GM21360 (cell line): ENCODE measurements at regions not wholly inside any gene's neighbourhood (a gene's known extent, or its start where the extent isn't known, plus 50 kb on each side); places are given as distances from the start of the nearest gene placed in this dataset.
"Not testable (repeated sequence)": the region's sequence is repeated elsewhere in the genome, so short reads cannot be mapped to it uniquely, and the experiment has no call there.

Experiments
- ATAC-seq: cut with Tn5 transposase; IDR thresholded peaks from one replicate; pipeline ENCODE4 v1.9.1; 2021; ENCODE audit warnings: mild to moderate bottlenecking, moderate library complexity; ENCODE audit not compliant: unreplicated experiment

DNA sequence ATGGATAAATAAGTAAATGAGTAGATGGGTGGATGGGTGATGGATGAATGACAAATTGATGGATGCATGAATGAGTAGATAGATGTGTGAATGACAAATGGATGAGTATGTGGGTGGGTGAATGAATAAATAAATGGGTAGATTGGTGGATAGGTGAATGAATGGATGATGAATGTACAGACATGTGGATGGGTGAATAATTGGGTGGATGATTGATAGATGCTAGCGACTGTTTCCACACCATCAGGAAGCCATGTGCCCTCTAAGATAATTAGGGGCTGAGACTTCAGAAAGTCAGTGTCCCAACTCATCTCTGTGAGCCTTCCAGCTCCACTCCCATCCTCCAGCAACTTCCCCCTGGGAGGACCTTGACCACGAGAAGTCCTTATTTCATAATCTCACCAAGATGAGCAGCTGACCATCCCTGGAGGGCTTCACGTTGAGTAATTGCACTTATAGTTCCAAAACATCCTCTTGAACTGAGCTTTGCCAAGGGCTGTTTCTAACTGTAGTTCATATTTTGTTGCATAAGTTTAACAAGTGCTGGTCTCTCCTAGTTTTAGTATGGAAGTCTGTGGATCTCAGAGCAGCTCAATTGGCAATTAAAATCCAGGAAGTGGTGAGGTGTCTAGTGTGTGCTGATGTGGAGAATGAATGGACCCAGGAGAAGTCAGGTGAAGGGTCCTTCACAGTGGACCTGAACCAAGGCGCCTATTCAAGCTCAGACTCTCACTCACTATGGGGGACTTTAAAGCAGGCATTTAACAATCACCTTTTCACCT lies 295.7 kb downstream of the ADGRD1 start:
- no peak for ATAC-seq

DNA sequence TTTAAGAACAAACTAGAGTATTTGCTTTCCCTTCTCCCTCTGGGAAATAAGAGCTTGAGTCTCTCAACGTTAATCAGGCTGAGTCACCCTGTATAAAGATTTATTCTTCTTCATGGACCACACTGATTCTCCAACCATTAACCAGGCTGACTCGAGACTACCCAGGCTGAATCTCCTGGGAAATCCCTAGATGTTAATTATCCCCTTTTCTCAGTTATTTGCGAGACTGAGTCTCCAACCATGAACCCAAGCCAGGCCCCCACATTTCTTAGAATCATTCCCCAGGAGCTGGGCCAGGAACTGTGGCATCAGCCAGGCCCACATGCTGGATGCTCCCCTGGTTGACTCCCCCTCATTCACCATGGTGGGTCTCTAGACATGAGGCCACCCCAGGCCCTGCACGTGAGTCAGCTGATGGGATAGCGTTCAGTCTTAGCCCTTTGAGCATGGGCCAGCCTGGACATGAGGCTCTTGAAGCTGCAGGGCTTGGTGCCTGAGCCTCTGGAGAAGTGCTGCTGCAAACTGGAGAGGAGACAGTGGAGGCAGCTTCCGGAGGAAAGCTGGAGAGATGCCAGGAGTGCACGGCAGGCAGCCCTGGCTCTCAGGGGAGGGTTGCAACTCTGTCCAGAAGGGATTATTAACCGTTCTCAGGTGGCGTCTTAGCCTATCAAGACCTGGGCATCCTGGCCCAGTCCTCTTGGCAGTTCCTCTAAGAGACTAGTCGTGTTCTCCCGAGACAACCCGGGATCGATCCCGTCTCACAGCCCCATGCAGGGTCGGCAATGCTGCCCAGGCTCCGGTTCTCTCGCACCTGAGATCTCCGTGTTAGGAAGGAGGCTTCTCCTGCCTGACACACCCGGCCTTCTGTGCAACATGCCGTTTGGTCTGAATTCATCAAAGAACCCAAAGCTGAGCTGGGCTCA lies 296.6 kb downstream of the ADGRD1 start:
- no peak for ATAC-seq

DNA sequence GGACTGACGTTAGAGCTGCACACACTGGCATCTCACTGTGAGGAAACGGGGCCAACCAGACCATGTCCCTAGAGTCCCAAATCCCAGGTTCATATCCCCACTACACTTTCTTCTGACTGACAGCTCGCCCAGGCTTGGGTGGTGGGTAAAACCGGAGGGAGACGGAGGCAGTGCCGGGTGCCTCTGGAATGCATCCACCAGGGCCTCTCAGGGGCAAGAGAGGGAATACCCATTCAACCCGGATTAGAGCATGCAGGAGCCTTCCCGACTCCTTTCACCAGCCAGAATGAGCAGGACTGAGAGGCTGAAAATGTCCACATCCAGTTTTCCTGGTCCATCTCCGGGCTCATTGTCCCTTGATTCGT lies 297.2 kb downstream of the ADGRD1 start:
- no peak for ATAC-seq

DNA sequence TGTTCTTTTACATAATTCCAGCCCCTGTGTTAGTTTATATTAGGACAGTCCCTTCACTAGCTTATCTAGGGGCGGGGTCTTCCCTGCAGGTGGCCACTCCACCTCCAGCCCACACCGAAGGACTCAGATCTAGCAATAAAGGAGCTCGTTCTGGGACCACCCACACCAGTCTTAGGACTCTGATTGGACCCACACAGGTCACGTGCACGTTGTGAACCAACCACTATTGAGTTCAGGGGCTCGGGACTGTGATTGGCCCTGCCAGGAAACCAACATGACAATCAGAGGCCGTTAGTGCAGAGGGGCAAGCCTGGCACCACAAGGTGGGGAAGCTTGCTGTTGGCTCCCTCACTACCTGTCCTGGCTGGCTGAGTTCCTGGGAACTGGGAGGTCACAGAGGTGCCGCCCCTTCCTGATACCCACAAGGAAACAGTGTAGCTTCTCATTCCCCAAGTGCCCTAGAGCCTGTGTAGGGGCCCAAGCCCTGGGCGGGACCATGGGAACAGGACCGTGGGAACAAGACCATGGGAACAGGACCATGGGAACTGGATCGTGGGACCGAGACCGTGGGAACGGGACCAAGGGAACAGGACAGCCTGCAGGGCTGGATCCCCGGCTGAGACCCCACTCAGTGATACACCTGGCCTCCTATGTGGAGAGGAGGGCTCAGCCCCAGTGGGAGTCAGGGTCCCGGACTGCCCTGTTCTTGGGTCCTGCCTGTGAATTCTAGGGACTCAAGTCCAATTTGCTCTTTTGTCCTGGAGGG lies 297.8 kb downstream of the ADGRD1 start:
- no peak for ATAC-seq

DNA sequence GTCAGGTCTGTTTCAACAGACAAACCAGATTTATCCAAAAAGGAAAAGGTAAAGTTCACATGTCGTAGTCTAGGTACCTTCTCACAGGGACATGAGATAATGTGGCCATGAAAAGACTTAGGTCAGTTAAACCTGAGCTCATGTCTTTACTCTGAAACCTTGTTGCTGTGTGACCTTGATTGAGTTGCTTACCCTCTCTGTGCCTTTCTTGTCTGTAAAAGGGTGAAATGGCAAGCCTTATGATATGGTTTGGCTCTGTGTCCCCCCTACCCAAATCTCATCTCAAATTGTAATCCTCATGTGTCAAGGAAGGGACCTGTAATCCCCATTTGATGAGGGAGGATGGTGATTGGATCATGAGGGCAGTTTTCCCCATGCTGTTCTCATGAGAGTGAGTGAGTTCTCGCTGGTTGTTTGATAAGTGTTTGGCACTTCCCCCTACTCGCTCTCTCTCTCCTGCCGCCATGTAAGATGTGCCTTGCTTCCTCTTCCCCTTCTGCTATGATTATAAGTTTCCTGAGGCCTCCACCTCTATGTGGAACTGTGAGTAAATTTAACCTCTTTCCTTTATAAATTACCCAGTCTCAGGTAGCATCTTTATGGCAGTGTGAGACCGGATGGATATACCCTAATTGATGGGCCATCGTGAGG lies 299.8 kb downstream of the ADGRD1 start:
- no peak for ATAC-seq

DNA sequence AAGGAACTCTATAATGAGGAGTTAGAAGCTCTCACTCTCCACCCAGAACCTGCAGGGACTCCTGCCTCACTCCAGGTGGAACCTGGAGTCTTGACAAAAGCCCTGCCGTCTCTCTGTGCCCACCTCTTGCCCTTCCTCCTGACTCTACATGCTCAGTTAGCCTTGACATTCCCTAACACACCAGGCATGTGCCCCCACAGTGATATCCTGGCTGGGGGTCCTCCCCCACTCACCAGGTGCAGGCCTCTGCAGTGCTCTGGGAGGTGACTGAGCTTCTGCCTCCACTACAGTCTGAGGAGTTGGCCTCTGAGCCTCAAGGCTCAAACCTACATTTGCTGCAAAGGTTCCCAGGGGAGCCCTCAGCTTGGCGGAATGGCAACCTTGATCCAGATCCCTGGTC lies 300.7 kb downstream of the ADGRD1 start:
- ATAC-seq, result no peak

DNA sequence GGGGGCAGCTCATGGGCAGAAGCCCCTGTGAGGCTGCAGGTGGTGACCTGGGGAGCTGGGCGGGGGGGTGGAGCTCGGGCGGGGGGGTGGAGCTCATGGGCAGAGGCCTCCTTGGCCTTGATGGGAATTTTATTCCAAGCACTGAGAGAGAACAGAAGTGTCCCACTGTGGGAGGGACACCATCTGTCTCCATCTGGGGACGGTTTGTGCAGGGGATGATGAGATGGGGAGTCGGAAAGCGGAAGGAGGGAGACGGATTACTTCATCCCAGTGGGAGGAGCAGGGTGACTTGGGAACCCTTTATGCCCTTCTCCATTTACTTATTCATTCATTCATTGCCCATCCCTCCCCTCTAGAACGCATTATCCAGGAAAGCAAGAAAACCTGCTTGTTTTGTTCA lies 304.7 kb downstream of the ADGRD1 start:
- ATAC-seq, result no peak

DNA sequence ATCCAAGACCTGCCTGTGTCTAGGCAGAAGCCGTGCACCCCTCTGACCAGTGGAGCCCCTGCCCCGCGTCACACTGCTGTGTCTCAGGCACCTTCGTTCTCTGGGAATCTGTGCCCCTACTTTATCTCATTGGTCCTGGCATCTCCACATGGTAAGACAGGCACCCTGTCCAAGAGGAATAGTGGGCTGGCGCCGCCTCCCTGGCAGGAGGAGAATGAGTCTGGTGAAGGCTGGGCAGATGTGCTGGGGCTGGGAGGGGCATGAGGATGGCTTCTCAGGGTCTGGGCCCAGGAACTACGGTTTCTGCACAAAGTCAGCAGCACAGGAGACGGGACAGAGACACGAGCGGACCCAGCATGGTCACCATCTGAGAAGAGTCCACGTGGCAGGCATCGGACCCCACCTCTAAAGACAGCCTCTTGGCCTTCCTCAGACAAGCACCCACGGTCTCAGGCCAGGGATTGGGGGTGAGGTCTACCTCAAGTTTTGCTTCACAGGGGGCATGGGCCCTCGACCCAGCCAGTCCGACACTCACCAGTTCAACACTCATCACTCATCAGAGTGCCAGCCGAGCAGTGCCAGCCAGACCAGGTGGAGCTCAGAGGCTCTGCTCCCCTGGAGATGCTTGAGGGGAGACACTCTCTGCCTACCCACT lies 306.7 kb downstream of the ADGRD1 start:
- ATAC-seq, result no peak

DNA sequence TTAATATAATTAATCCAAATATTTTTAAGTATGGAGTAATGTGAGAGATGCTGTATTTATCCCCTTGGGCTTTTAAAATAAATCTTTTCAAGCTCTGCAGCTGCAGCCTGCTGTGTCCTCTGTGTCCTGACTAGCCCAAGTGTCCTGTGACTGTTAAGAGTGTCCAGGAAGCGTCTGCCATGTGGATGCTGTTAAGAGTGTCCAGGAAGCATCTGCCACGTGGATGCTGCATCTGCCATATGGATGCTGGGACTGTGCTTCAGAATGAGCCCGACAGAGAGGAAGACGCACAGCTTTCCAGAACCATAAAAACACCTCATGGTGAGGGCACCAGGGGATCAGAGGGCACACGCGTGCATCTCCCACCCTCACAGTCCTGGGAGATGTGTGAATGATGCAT lies 307.2 kb downstream of the ADGRD1 start:
- no peak for ATAC-seq

DNA sequence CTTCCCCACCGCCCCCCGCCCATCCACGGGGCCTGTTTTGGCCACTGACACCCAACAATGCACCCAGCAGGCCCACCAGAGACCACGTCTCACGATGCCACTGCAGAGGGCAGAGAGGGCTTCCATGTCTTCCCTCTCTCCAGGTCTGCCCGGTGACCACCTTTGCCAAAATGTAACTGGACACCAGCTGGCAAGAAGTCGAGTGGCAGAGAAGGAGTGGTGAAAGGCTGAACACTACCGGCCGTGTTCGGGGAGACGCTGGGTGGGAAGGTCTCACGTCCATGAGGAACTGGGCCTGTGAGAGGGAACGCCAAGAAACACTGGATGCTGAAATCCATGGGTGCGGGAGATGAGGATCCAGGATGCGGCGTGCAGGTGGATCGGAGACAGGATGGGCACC lies 308.2 kb downstream of the ADGRD1 start:
- no peak for ATAC-seq

DNA sequence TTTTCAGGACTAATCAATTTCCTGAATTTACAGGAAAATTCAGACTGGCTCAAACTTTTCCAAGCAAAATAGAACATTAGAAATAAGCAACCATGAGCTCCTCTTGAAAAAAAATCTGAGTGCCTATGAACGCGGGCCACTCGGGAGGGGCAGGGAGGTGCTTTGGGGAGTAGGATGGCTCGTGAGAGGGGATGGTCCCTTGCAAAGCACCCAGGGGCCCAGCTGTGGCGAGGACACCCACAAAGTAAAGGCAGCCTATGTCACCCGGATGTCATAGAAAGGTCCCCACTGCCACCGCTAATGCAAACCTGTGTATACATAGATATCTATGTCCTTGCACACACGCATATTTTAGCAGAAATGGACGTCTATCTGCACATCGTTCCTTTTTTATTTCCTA lies 309.9 kb downstream of the ADGRD1 start:
- ATAC-seq, result no peak

DNA sequence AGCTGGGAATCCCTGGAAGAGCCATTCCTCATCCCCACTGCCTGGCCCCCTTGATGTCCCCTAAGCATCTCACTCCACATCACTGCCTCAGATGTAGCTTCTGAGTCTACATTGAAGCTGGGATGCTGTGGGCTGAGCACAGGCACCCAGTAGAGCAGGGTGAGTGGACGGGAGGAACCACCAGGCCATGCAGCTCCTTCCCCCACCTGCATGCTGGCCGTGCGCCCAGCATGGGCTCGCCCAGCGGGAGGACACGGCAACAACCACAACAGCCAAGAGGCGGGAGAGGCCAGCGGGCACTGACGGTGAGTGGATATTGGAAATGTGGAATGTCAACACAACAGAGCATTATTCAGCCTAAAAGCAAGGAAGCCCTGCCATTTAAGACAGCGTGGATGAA lies 310.9 kb downstream of the ADGRD1 start:
- ATAC-seq, result no peak

DNA sequence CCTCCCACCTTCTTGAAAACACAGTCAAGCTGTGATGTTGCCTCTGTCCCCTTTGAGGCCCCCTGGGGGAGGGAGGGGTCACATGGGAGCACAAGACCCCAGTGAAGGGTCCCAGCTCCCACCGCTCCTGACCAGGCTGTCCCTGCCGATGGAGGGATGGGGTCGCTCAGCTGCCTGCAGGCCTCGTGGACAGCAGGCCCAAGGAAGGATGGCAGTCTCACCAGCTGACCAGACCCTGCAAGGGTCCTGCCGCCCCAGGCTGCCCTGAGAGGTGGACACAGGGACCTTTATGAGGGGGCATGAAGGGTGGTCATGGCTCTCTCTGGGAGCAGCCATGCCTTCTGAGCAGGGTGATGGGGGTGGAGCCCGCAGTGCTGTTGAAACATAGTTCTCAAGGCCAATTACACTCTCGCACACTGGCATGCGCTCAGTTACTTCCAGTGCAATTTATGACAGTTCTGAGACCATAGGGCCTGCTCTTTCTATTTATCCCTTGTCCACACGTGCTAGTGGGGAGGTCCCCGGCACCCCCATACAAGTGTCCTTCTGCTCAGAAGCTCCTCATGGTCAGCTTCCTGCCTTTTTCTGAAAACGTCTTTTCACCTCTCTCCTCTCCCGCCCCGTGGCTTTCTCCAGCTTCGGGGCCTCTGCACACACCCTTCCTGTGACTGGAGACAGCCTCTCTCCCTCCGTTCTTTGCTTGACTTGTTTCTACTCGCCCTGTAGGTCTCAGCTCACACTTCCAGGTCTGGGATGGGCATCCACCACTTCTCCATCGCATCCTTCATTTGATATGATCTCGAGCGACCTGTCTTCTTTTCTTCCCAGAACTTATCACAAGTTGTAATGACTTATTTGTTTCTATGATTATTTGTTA lies 313.1 kb downstream of the ADGRD1 start:
- no peak for ATAC-seq

DNA sequence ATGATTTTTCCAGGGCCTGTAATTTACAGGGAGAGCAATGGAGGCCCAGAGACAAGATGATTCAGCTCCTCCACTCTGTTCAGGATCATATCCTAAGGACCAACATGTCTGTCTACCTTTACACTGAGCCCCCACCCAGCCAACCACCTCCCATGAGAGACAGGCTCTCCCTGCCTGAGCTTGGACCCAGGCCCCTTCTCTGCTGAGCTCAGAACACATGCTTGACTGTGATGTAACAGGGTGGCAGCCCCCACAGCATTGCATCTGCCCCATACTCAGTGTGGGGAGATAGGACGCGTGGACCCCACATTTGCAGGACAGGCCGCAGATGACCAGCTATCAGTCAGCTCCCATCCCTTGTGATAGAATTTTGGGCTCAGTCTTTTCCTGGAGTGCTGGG lies 313.9 kb downstream of the ADGRD1 start:
- ATAC-seq, result no peak

DNA sequence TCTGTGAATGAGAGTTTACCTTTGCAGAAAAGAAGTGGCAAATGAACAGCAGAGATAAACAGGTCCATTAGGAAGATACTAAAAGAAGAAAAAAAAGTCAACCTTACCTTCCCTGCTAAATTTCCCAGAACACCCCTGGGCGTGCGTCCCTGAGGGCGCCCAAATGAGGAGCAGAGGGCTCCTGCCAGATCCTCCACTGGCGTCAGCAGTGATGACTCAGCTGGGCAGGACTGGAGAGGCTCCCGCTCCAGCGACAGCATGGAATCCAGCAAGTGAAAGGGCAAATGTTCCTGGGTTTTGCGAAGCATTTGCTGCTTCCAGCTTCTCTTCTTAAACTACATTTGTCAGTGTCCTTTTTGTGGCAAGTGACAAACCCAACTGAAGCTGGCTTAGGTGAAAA lies 314.4 kb downstream of the ADGRD1 start:
- not testable (repeated sequence) for ATAC-seq

DNA sequence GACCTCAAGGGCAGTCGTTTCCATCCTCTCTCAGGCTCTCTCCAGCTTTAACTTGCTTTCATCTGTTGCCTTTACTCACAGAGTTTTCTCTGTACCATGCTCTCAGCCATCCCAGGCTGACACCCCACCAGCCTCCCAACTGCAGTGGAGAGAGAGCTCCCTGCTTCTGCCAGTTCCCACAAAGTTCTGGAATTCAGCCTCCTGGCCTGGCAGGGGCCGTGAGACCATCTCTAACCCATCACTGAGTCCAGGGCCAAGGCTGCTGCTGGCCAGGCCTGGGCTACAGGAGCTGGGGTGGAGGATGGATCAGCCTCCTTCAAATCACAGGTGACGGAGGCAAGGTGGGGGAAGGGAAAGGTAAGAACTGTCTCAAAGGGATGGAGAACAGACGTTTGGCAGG lies 314.9 kb downstream of the ADGRD1 start:
- ATAC-seq, result not testable (repeated sequence)

DNA sequence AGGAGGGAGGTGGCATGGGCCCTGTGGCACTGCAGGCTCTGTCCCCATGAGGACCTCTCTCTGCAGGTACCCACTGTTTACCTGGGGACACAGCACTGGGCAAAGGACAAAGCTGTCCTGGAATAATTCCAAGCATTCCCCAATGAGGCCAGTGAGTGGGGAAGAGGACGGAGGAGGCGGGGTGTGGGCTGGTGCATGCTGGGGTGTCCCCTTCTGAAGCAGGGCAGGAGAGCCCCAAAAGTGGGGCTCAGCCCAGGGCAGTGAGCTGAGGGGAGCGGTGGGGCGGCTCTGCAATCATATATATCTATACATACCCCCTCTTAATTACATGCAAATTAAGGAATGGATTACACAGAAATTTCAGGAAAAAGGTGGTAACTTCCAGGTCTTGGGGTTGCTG lies 315.8 kb downstream of the ADGRD1 start:
- no peak for ATAC-seq

DNA sequence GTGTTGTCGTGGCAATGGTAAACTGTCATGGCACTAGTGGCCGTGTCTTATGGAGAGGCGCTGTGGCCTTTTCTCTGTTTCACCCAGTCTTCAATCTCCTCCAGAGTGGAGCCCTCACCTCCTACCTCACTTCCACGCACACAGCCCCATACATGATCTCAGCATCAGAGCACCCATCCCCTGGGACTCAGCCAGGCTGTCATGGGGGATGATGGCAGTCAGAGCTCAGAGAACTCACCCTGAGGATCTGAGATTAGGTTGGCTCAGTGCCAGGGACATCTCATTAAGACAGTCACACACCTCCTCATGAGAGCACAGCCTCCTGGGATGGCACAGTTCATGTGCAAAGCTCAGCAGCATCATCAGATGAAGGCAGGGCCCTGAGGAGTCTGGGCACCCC lies 316.3 kb downstream of the ADGRD1 start:
- ATAC-seq, result not testable (repeated sequence)

DNA sequence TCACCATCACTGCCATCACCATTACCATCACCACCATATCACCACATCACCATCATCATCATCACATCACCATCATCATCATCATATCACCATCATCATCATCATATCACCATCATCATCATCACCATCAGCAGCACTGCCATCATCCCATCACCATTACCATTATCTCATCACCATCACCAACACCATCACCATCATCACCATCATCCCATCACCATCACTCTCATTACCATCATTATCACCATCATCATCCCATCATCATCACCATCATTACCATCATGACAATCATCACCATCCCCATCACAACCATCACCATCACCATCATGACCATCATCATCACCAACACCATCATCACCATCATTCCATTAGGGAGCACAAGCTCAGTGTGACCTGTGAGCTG lies 318.0 kb downstream of the ADGRD1 start:
- no peak for ATAC-seq
